GM12891 (cell line): ENCODE measurements at regions not wholly inside any gene's neighbourhood (a gene's known extent, or its start where the extent isn't known, plus 50 kb on each side); places are given as distances from the start of the nearest gene placed in this dataset.
"Not testable (repeated sequence)": the region's sequence is repeated elsewhere in the genome, so short reads cannot be mapped to it uniquely, and the experiment has no call there.

Source experiments
- DNase-seq: peaks from one replicate; pipeline ENCODE4 v3.0.0; 2011; ENCODE audit warnings: low spot score; ENCODE audit not compliant: insufficient read length
- FAIRE-seq: peaks from 2 replicates; lab custom pipeline; 2011; peaks lifted over from hg19 to GRCh38; lab: Jason Lieb, UNC
- PAX5 ChIP-seq: IDR thresholded peaks from 2 replicates; pipeline ENCODE4 v1.6.1; 2011; ENCODE audit warnings: low read length, moderate library complexity, mild to moderate bottlenecking; ENCODE audit not compliant: insufficient read depth, severe bottlenecking
- POLR2A ChIP-seq: IDR thresholded peaks from 2 replicates; pipeline ENCODE4 v1.6.1; 2011; ENCODE audit warnings: low read depth, low read length, control low read depth
- POLR2AphosphoS5 ChIP-seq: IDR thresholded peaks from 2 replicates; pipeline ENCODE4 v1.6.1; 2011; ENCODE audit warnings: low read depth, low read length, control low read depth
- POU2F2 ChIP-seq: IDR thresholded peaks from 2 replicates; pipeline ENCODE4 v1.6.1; 2011; ENCODE audit warnings: low read depth, mild to moderate bottlenecking, control low read depth, low read length, moderate library complexity
- SPI1 ChIP-seq: IDR thresholded peaks from 2 replicates; pipeline ENCODE4 v1.6.1; 2011; ENCODE audit warnings: low read depth, low read length, control low read depth
- TAF1 ChIP-seq: IDR thresholded peaks from 2 replicates; pipeline ENCODE4 v1.6.1; 2011; ENCODE audit warnings: low read depth, low read length, control low read depth

DNA sequence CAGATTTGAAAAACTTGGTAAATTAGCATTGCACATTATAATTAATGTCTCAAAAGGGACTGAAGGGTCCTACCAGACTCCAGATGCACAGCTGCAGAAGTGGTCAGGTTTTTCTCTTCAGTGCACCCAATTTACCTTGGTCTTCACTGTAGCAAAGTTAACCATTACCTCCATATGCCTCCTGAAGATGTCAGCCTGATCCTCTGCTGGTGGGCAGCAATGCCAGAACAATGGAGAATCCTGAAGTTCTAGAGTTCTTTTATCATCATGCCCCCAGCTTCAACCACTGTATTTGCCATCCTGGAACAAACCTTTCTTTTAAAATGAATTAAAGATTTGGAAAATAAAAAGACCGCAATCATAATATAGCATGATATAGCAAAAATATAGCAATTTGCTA, 1774.8 kb upstream of the CELF4 start:
- DNase-seq (no peak), FAIRE-seq (no peak)
- TF ChIP-seq SPI1 = no peak

DNA sequence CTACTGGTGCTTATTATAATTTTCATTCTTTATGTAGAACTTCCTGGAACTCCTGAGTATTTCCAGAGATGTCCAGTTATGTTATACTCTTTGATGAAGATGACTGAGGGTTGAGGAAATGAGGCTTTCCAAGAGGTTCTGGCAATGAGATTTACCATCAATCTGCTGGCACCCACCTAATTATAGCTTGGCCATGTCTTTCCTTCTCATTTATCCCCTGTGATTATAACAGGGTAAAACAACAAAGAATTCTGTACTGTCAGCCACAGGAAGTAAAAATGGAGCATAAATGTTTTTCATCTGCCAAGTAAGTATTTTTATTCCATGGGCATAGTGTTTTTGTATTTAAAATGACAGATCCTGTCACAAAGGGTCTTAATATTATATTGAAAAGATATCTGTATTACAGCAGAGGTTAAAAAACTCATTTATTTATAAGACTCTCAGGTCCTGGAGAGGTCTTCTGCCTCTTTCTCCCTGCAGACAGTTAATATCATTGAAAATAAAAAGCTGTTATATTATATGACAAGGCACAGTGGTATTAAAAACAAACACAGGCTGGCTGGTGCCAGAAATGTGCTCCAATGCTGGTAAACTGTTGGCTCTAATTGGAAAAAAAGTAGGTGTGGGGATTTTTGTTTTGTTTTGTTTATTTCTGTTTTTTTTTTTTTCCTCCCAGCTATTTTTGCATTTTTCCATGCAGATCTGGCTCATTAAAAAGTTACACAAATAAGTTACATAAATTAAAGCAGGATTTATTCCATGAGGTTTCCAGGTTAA, 1764.1 kb upstream of the CELF4 start:
- TF ChIP-seq POLR2A = no peak
- TF ChIP-seq TAF1 = no peak
- no peak for TF ChIP-seq POLR2AphosphoS5
- TF ChIP-seq SPI1 = no peak
- no peak for TF ChIP-seq POU2F2
- no peak for TF ChIP-seq PAX5
- DNase-seq (no peak), FAIRE-seq (no peak)

DNA sequence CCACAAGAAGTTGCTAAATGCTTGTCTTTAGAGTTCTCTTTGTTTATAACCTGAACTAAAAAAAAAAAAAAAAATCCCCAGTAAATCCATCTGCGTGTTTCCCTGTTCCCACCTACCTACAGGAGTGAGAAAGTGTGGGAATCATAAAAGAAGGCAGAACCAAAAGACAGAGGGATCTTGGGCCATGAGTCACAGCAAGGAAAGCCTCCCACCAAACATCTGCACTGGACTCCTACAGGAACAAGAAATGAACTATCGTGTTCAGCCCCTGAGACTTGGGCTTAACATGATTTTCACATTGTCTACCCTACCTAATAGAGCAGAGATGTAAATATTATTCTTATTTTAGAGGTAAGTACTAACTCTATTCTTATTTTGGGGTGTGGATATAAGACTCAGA, 1761.2 kb upstream of the CELF4 start:
- TF ChIP-seq POU2F2 = no peak
- TF ChIP-seq POLR2AphosphoS5 = no peak
- TF ChIP-seq POLR2A = no peak
- TF ChIP-seq SPI1 = no peak
- TF ChIP-seq PAX5 = no peak
- no peak for TF ChIP-seq TAF1
- no peak for FAIRE-seq

DNA sequence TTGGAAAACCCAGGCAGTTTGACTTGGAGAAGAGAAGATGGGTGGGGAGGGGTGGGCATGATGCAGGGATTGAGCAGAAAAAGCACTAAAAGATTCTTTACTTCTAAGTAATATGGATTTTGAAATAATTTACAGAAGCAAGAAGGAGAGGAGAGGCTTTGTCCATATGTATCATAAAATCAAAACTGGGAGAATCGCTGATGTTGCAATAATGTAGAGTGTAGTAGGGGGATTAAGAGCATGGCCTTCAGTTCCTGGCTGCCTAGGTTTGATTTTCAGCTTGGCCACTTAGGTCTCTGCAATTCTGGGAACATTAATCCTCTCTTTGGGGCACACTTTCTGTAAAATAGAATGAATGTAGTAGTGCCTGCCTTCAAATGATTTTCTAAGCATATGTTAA, 1760.4 kb upstream of the CELF4 start:
- no peak for DNase-seq
- no peak for FAIRE-seq
- TF ChIP-seq PAX5 = no peak
- TF ChIP-seq SPI1 = no peak
- no peak for TF ChIP-seq POU2F2
- TF ChIP-seq POLR2A = no peak
- no peak for TF ChIP-seq POLR2AphosphoS5
- TF ChIP-seq TAF1 = no peak

More for the DNA sequence above, 1761.2 kb upstream of the CELF4 start:
- no peak for DNase-seq

DNA sequence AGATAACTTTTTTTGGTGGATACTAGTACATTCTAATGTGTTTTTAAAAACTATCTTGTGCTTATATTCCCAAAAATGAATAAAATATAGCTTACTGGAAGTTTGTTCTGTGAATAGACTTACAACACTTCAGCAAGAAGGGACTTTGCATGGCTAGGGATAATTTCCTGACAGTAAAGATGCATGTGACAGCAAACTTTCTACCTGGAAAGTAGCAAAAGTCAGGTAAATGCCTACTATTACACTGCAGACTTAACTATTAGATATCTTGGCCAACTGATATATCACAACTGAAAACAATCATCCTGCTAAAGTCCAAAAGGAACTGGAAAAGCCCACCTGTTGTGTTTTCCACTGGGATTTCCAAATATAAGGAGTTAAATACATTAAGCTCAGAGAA, 1753.5 kb upstream of the CELF4 start:
- TF ChIP-seq PAX5 (no peak), POU2F2 (no peak), POLR2AphosphoS5 (no peak)
- FAIRE-seq (no peak), DNase-seq (no peak)

DNA sequence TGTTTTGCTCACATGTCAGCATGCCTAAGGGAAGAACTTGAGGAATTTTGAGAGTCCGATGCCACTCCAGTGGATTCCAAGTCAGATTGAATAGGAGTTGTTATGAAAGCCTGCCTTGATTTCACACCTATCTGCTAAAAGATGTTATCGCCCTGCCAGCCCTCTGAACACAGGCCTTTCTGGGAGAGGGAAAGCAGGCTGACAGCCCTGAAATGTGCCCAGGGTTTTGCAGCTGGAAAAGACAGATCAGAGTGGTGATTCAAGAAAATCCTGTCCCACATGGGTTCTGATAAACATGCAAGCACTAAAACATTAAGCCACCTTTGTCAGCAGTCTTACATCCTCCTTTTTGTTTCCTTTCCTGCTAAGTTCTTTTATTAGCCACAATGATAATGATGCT, 1752.9 kb upstream of the CELF4 start:
- TF ChIP-seq SPI1 (no peak), POLR2AphosphoS5 (no peak)
- DNase-seq (no peak), FAIRE-seq (no peak)

DNA sequence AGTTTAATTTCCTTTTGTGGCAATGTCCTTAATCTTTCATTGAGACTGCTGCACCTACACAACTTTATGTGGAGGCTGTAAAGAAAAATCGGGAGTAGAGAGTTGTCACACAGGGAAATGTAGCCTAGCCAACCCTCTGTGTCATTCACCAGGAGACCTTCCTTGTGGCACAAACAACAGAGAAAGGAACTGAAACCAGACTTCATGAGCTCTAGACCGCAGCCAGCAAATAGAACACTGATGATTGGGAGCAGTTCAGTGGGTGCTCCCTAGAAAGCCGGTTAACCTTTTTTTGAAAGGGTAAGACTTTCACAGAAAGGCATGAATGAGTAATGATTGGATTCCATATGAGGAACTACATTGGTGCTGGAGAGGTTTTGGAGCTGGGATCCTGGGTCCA, 1752.4 kb upstream of the CELF4 start:
- DNase-seq = no peak
- TF ChIP-seq SPI1 = peak; percentile 93
- no peak for TF ChIP-seq TAF1
- no peak for FAIRE-seq

DNA sequence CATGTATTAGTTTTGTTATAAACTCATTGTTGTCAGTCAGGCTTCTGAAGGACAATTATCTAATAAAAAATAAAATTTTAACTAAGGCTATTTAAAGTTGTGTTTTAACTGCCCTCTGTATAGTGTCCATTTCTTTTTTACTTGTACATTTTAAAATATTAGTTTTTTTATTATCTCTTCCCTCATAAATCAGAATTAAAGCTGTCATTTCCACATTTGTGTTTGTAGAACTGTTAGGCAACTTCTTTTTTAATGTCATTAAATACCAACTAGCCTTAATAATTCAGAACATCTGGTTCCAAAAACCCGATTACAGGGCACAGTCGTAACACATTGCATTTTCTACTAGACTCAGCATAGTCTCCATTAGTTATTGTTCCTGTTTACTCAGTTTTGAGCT, 1749.0 kb upstream of the CELF4 start:
- FAIRE-seq (no peak), DNase-seq (no peak)
- TF ChIP-seq POLR2A (no peak), PAX5 (no peak), TAF1 (no peak), POLR2AphosphoS5 (no peak), SPI1 (no peak), POU2F2 (no peak)

DNA sequence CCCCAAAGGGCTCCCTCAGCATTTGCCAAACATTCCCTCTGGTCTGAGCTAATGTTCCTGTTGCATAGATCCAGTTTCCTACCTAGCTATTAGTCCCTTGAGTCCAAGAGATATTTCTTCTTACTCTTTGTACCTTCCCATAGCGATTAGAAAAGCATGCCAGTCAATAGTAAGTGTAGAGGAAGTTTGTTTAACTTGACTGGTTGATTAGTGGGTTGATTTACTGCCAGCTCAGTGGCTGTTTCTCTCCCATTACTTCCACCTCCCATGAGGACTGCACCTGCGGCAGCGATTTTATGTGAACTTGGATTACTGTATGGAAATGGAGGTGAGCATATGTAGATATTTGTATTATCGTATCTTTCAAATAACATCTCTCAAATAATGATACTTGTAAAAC, 1748.4 kb upstream of the CELF4 start:
- DNase-seq (no peak), FAIRE-seq (no peak)
- TF ChIP-seq SPI1 (no peak), POLR2AphosphoS5 (no peak), POU2F2 (no peak), PAX5 (no peak), POLR2A (no peak), TAF1 (no peak)

DNA sequence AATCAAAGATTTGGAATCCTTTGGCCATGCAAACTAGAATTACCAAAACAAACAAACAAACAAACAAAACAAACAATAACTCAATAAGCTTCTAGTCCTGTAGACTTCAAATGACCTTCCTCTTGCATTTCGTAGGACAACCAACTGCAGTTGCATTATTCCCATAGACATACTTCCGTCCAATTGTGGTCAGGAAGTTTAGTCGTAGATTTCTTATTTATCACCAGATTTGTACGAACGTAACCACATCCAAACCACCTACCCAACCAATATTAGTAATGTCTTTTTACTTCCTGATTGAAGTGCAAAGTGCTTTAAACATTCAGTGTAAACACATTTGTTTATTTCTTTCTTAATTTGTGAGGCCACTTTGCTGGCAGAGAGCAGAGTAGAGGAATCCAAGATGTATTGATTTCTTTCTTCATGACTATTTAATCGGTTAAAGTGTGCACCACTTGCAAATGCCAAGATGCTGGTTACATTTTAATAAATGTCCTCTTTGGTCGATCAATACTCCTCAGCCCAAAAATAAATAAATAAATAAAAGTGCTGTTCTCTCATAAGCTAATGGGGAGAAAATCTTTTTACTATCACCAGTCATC, 1745.6 kb upstream of the CELF4 start:
- DNase-seq (no peak), FAIRE-seq (no peak)
- no peak for TF ChIP-seq PAX5
- no peak for TF ChIP-seq POU2F2
- TF ChIP-seq POLR2A = no peak
- TF ChIP-seq SPI1 = no peak
- no peak for TF ChIP-seq POLR2AphosphoS5
- no peak for TF ChIP-seq TAF1

DNA sequence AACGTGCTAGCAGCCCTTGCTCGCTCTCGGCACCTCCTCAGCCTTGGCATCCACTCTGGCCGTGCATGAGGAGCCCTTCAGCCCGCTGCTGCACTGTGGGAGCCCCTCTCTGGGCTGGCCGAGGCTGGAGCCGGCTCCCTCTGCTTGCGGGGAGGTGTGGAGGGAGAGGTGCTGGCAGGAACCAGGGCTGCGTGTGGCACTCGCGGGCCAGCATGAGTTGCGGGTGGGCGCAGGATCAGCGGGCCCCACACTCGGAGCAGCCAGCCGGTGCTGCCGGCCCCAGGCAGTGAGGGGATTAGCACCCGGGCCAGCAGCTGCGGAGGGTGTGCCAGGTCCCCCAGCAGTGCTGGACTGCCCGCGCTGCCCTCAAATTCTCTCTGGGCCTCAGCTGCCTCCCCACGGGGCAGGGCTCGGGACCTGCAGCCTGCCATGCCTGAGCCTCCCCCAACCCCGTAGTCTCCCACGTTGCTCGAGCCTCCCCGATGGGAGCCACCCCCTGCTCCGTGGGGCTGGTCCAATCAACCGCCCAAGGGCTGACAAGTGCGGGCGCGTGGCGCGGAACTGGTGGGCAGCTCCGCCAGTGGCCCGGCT, 1743.4 kb upstream of the CELF4 start:
- not testable (repeated sequence) for FAIRE-seq, DNase-seq
